H1 (cell line): ENCODE measurements at regions not wholly inside any gene's neighbourhood (a gene's known extent, or its start where the extent isn't known, plus 50 kb on each side); places are given as distances from the start of the nearest gene placed in this dataset.
"Not testable (repeated sequence)": the region's sequence is repeated elsewhere in the genome, so short reads cannot be mapped to it uniquely, and the experiment has no call there.

ENCODE experiments used
- CTCF ChIA-PET: fragments of 300-600 bp; sonication (Branson Sonifier 250); formaldehyde crosslinking; loops from one replicate; lab custom pipeline; 2021; ENCODE audit not compliant: partially characterized antibody; lab: Charles Lee
- POLR2A ChIA-PET: fragments of 300-600 bp; sonication (Branson Sonifier 250); formaldehyde crosslinking; loops from one replicate; lab custom pipeline; 2021; ENCODE audit warnings: inconsistent platforms; ENCODE audit not compliant: partially characterized antibody; lab: Charles Lee
- DNase-seq, 2 experiments: peaks; one replicate each; pipeline versions ENCODE4 v3.0.0 to v3.0.0-alpha.2; 2010 to 2022; ENCODE audit warnings: low spot score in 2 of 2, low read depth in 1 of 2, mixed read lengths in 1 of 2
- FAIRE-seq: peaks from 2 replicates; lab custom pipeline; 2011; peaks lifted over from hg19 to GRCh38; lab: Jason Lieb, UNC
- H2AFZ ChIP-seq: 2 replicates; pipeline ENCODE4 v1.8.1; 2012; ENCODE audit warnings: low read length, inconsistent platforms
- H2AK5ac ChIP-seq: 2 replicates; pipeline ENCODE4 v1.6.1; 2013; ENCODE audit warnings: low read depth, low read length
- H2BK120ac ChIP-seq: replicated peaks from 2 replicates; pipeline ENCODE3; 2013; ENCODE audit warnings: low read depth, low read length, inconsistent platforms
- H2BK12ac ChIP-seq: 2 replicates; pipeline ENCODE4 v1.6.1; 2013; ENCODE audit warnings: low read depth, low read length
- H2BK15ac ChIP-seq: 2 replicates; pipeline ENCODE4 v1.6.1; 2013; ENCODE audit warnings: low read length
- H2BK20ac ChIP-seq: 2 replicates; pipeline ENCODE4 v1.6.1; 2013; ENCODE audit warnings: low read length
- H2BK5ac ChIP-seq: 2 replicates; pipeline ENCODE4 v1.6.1; 2013; ENCODE audit warnings: low read depth, low read length
- H3K14ac ChIP-seq: 2 replicates; pipeline ENCODE4 v1.6.1; 2013; ENCODE audit warnings: inconsistent platforms; ENCODE audit not compliant: insufficient read length
- H3K18ac ChIP-seq: 2 replicates; pipeline ENCODE4 v1.6.1; 2013; ENCODE audit warnings: low read length; ENCODE audit errors: extremely low read depth
- H3K23ac ChIP-seq: 2 replicates; pipeline ENCODE4 v1.6.1; 2013; ENCODE audit warnings: inconsistent platforms; ENCODE audit not compliant: insufficient read length
- H3K23me2 ChIP-seq: 2 replicates; pipeline ENCODE4 v1.6.1; 2013; ENCODE audit warnings: low read depth, low read length
- H3K27ac ChIP-seq: 2 replicates; pipeline ENCODE4 v1.6.1; 2011; ENCODE audit warnings: low read depth, low read length, inconsistent platforms
- H3K27me3 ChIP-seq, 4 experiments: replicated peaks in 1 of 4; 1 replicate in 1 of 4; 2 replicates in 3 of 4; pipeline versions ENCODE4 v1.6.1 to v1.8.1; 2011 to 2013; ENCODE audit warnings: low read length in 3 of 4, mild to moderate bottlenecking in 3 of 4, inconsistent platforms in 2 of 4, mixed read lengths in 2 of 4, moderate library complexity in 1 of 4; ENCODE audit not compliant: control insufficient read depth in 3 of 4, insufficient read depth in 3 of 4; ENCODE audit errors: extremely low read depth in 1 of 4
- H3K36me3 ChIP-seq, 4 experiments: 2 replicates each; pipeline versions ENCODE4 v1.6.1 to v1.8.1; 2011 to 2013; ENCODE audit warnings: mild to moderate bottlenecking in 4 of 4, low read length in 3 of 4, moderate library complexity in 2 of 4, control low read depth in 1 of 4, inconsistent platforms in 1 of 4; ENCODE audit not compliant: insufficient read depth in 4 of 4, control insufficient read depth in 2 of 4
- H3K4ac ChIP-seq: replicated peaks from 2 replicates; pipeline ENCODE3; 2013; ENCODE audit warnings: low read length, low read depth, mixed read lengths, inconsistent platforms; ENCODE audit not compliant: insufficient read length
- H3K4me1 ChIP-seq, 4 experiments: replicated peaks in 1 of 4; 1 replicate in 1 of 4; 2 replicates in 3 of 4; pipeline versions ENCODE4 v1.6.1 to v1.8.1; 2011 to 2013; ENCODE audit warnings: low read length in 3 of 4, inconsistent platforms in 2 of 4, mixed read lengths in 1 of 4; ENCODE audit not compliant: insufficient read depth in 4 of 4, control insufficient read depth in 3 of 4
- H3K4me2 ChIP-seq, 2 experiments: 2 replicates each; pipeline versions ENCODE4 v1.6.1 to v1.8.1; 2011 to 2013; ENCODE audit warnings: low read depth in 2 of 2, low read length in 2 of 2, control low read depth in 1 of 2, inconsistent platforms in 1 of 2, mild to moderate bottlenecking in 1 of 2; ENCODE audit not compliant: insufficient read depth in 1 of 2
- H3K4me3 ChIP-seq, 4 experiments: fragments of 200-600, 300-600 bp in 1 of 4; sonication (generic), shearing (Covaris generic), sonication (Bioruptor Twin) in 1 of 4; 2 replicates each; pipeline versions ENCODE4 v1.5.1 to v1.8.1; 2011 to 2016; ENCODE audit warnings: low read length in 4 of 4, low read depth in 3 of 4, control low read depth in 2 of 4, inconsistent platforms in 2 of 4, mild to moderate bottlenecking in 2 of 4, mixed read lengths in 1 of 4, moderate library complexity in 1 of 4; ENCODE audit not compliant: insufficient read depth in 2 of 4; ENCODE audit errors: extremely low read depth in 1 of 4
- H3K56ac ChIP-seq: replicated peaks from 2 replicates; pipeline ENCODE3; 2013; ENCODE audit warnings: low read depth, mild to moderate bottlenecking, mixed read lengths, low read length, inconsistent platforms; ENCODE audit not compliant: insufficient read length
- H3K79me1 ChIP-seq: 2 replicates; pipeline ENCODE4 v1.6.1; 2013; ENCODE audit warnings: low read depth, low read length, control low read depth
- H3K79me2 ChIP-seq, 2 experiments: 2 replicates each; pipeline versions ENCODE4 v1.6.1 to v1.8.1; 2012 to 2013; ENCODE audit warnings: low read length in 2 of 2, mild to moderate bottlenecking in 2 of 2, inconsistent platforms in 1 of 2; ENCODE audit not compliant: insufficient read depth in 2 of 2, control insufficient read depth in 1 of 2
- H3K9ac ChIP-seq, 4 experiments: replicated peaks in 1 of 4; 1 replicate in 1 of 4; 2 replicates in 3 of 4; pipeline versions ENCODE4 v1.6.1 to v1.8.1; 2011 to 2013; ENCODE audit warnings: low read depth in 3 of 4, low read length in 3 of 4, control low read depth in 2 of 4, mild to moderate bottlenecking in 2 of 4, moderate library complexity in 2 of 4, inconsistent platforms in 1 of 4; ENCODE audit errors: extremely low read depth in 1 of 4
- H3K9me3 ChIP-seq, 2 experiments: 2 replicates each; pipeline versions ENCODE4 v1.6.1 to v1.8.1; 2012 to 2013; ENCODE audit warnings: mild to moderate bottlenecking in 2 of 2, moderate library complexity in 2 of 2, control low read depth in 1 of 2, inconsistent platforms in 1 of 2, low read depth in 1 of 2, low read length in 1 of 2, mixed read lengths in 1 of 2; ENCODE audit not compliant: insufficient read depth in 2 of 2
- H4K20me1 ChIP-seq, 2 experiments: replicated peaks in 1 of 2; 2 replicates each; pipeline versions ENCODE3 to v1.8.1; 2011 to 2013; ENCODE audit warnings: inconsistent platforms in 2 of 2, low read length in 2 of 2, mild to moderate bottlenecking in 1 of 2; ENCODE audit not compliant: insufficient read depth in 2 of 2, control insufficient read depth in 1 of 2
- H4K5ac ChIP-seq: 2 replicates; pipeline ENCODE4 v1.6.1; 2013; ENCODE audit warnings: low read length, low read depth, mixed read lengths, inconsistent platforms; ENCODE audit not compliant: insufficient read length
- H4K8ac ChIP-seq: 2 replicates; pipeline ENCODE4 v1.8.0; 2013; ENCODE audit warnings: mild to moderate bottlenecking, moderate library complexity, low read length, inconsistent platforms; ENCODE audit not compliant: insufficient read depth; ENCODE audit errors: extremely low read depth
- H4K91ac ChIP-seq: replicated peaks from 2 replicates; pipeline ENCODE3; 2013; ENCODE audit warnings: low read length, mixed read lengths, inconsistent platforms; ENCODE audit not compliant: insufficient read length
- WGBS, 2 experiments: shearing (Covaris generic) in 1 of 2; methylation state at CpG; one replicate each; pipeline versions ENCODE4 v1.1.6 to v1.1.7; 2013 to 2015; ENCODE audit warnings: low lambda C conversion rate in 2 of 2, mixed read lengths in 2 of 2, inconsistent platforms in 1 of 2, low coverage in 1 of 2, missing lambda C conversion rate in 1 of 2; ENCODE audit not compliant: insufficient replicate concordance in 2 of 2, insufficient coverage in 1 of 2, insufficient read length in 1 of 2; ENCODE audit errors: extremely low coverage in 1 of 2, missing lambda C conversion rate in 1 of 2; 5-methylcytosine and 5-hydroxymethylcytosine counted together

DNA sequence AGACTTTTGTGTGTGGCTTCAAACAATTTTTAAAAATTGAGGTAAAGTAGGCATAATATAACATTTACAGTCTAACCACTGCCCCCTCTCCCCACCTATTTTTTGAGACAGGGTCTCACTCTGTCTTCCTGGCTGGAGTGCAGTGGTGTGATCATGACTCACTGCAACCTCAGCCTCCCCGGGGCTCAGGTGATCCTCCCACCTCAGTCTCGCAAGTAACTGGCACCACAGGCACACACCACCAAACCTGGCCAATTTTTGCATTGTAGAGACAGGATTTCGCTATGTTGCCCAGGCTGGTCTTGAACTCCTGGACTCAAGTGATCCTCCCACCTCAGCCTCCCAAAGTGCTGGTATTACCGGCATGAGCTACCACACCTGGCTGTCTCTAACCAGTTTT is 161.8 kb downstream of the GOSR1 start:
- H3K36me3 ChIP-seq, H3K23ac ChIP-seq, H2BK5ac ChIP-seq, H3K18ac ChIP-seq, H3K14ac ChIP-seq, H3K27me3 ChIP-seq, H3K4ac ChIP-seq, H4K5ac ChIP-seq, H2BK12ac ChIP-seq, H3K9ac ChIP-seq, H3K23me2 ChIP-seq, DNase-seq, H2BK120ac ChIP-seq, H3K9me3 ChIP-seq, H2AK5ac ChIP-seq, H2BK15ac ChIP-seq, H3K4me1 ChIP-seq, H3K27ac ChIP-seq, H2BK20ac ChIP-seq, H2AFZ ChIP-seq, H4K20me1 ChIP-seq, FAIRE-seq, H3K4me3 ChIP-seq, H3K56ac ChIP-seq, H3K4me2 ChIP-seq, H4K91ac ChIP-seq, CTCF ChIA-PET, H3K79me2 ChIP-seq, H4K8ac ChIP-seq, H3K79me1 ChIP-seq, POLR2A ChIA-PET: not testable (repeated sequence)
- 85% methylated on average over 4 of the region's 4 CpGs; no CpG with 5 or more reads in 1 of the 2 experiments for WGBS, 2 experiments

DNA sequence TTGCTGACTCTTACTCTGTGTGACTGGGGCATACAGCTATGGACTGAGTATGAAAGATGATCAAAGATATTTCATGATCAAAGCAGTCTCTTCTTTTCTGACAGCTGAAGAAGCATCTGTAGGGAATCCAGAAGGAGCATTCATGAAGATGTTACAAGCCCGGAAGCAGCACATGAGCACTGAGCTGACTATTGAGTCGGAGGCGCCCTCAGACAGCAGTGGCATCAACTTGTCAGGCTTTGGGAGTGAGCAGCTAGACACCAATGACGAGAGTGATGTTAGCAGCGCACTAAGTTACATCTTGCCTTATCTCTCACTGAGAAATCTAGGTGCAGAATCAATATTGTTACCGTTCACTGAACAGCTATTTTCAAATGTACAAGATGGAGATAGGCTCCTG is 154.4 kb downstream of the GOSR1 start:
- H4K8ac ChIP-seq, H3K4me3 ChIP-seq, H2BK120ac ChIP-seq, H3K23ac ChIP-seq, H3K14ac ChIP-seq, H2BK15ac ChIP-seq, H4K20me1 ChIP-seq, H3K9ac ChIP-seq, H3K56ac ChIP-seq, H3K79me1 ChIP-seq, H3K9me3 ChIP-seq, H4K5ac ChIP-seq, H3K27ac ChIP-seq, H3K4me2 ChIP-seq, H3K4me1 ChIP-seq, FAIRE-seq, DNase-seq, H3K27me3 ChIP-seq, H2BK12ac ChIP-seq, H3K23me2 ChIP-seq, H2AK5ac ChIP-seq, POLR2A ChIA-PET, H3K18ac ChIP-seq, H3K36me3 ChIP-seq, H2BK5ac ChIP-seq, H2AFZ ChIP-seq, H2BK20ac ChIP-seq, CTCF ChIA-PET, H3K79me2 ChIP-seq, H3K4ac ChIP-seq, H4K91ac ChIP-seq: not testable (repeated sequence)
- 90% methylated on average over 6 of the region's 6 CpGs; no CpG with 5 or more reads in 1 of the 2 experiments for WGBS, 2 experiments
